ENCODE measurements at regions not wholly inside any gene's neighbourhood (a gene's known extent, or its start where the extent isn't known, plus 50 kb on each side); places are given as distances from the start of the nearest gene placed in this dataset.

GRCh38 chr20:39298571-39299506 lies 336.7 kb downstream of the DHX35 start:
- TF ChIP-seq, protein P1, sequence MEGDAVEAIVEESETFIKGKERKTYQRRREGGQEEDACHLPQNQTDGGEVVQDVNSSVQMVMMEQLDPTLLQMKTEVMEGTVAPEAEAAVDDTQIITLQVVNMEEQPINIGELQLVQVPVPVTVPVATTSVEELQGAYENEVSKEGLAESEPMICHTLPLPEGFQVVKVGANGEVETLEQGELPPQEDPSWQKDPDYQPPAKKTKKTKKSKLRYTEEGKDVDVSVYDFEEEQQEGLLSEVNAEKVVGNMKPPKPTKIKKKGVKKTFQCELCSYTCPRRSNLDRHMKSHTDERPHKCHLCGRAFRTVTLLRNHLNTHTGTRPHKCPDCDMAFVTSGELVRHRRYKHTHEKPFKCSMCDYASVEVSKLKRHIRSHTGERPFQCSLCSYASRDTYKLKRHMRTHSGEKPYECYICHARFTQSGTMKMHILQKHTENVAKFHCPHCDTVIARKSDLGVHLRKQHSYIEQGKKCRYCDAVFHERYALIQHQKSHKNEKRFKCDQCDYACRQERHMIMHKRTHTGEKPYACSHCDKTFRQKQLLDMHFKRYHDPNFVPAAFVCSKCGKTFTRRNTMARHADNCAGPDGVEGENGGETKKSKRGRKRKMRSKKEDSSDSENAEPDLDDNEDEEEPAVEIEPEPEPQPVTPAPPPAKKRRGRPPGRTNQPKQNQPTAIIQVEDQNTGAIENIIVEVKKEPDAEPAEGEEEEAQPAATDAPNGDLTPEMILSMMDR (IDR thresholded peaks at IDR 0.05; ENCODE audit: insufficient read depth, low read length, poor library complexity, severe bottlenecking), result no peak
- no peak for TF ChIP-seq EZH2phosphoT487 (conservative IDR thresholded peaks at IDR 0.05; ENCODE audit: low read length)

All from SU-DHL-6 (cell line).